ENCODE measurements at regions not wholly inside any gene's neighbourhood (a gene's known extent, or its start where the extent isn't known, plus 50 kb on each side); places are given as distances from the start of the nearest gene placed in this dataset.

DNA sequence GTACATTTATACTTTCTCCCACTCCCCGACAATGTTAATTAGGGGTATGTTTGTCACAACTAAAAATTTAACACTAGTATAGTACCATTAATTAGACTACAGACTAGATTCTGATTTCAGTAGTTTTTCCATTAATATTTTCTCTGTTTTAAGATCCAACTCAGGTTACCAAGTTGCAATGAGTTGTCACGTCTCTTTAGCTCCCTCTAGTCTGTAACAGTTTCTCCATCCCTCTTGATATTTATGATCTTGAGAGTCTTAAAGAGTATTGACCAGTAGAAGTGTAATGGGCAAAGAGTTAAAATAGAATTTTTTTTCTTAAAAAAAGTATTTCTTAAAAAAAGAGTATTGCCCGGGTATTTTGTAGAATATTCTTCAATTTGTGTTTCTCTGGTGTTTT, 598.1 kb downstream of the TBC1D4 start:
- DNase-seq (ENCODE audit: low read depth), result no peak

DNA sequence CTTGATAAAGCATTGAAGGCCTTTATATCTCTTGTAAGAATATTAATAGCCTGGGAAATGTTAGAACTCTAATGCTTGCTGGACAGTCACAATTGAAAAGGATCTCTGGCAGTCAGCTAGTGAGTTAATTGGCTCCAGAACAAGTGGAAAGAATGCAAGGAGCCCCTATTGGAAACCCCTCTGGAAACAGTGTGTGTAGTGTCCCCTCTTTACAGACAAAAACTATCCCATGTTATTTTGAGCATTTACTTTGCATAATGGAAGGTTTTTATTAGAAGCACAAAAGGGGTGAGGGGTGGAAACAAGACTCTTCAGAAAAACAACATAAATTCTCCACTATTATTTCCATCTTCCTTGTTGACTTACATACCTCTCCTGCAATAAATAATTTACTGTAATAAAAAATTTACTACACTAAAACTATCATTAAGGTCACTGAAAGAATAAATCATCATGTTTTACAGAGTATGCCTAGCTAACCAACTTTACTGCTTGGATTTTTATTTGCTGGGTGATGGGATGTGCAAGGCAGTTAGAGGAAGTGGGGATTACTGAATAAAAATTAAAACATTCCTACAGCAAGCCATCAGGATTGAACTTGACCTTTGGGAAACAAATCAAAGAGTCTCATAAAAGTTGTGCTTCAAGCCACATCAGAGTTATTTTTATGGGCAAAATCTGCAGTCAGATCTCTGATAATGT, 610.4 kb downstream of the TBC1D4 start:
- DNase-seq (ENCODE audit: low read depth), result no peak

DNA sequence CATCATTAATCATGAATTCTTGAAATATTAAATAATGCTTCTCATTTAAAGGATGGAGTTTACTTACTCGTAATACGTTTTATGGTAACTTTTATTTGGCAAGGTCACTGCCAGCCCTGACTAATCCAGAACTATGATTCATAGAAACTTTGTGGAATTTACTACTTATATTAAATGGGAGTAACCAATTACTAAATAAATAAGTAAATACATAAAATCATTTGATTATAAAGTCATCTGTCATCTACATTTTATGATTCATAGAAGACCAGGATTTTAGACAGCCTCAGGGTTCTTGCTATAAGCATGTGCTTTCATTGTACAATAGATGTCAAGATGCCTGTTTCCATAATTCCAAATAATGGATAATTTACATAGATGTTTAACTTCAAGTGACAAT, 611.1 kb downstream of the TBC1D4 start:
- DNase-seq (ENCODE audit: low read depth), result no peak

DNA sequence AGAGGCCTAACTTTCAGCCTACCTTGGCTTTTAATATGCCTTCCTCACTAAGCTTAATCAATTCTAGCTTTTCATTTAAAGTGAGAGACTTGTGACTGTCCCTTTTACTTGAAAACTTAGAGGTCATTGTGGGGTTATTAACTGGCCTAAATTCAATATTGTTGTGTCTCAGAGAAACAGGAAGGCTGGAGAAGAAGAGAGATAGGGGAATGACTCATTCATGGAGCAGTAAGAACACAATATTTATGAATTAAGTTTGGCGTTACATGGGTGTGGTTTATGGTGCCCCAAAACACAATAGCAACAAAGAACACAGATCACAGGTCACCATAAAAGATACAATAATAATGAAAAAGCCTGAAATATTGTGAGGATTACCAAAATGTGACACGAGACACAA, 612.1 kb downstream of the TBC1D4 start:
- DNase-seq (ENCODE audit: low read depth), result no peak

DNA sequence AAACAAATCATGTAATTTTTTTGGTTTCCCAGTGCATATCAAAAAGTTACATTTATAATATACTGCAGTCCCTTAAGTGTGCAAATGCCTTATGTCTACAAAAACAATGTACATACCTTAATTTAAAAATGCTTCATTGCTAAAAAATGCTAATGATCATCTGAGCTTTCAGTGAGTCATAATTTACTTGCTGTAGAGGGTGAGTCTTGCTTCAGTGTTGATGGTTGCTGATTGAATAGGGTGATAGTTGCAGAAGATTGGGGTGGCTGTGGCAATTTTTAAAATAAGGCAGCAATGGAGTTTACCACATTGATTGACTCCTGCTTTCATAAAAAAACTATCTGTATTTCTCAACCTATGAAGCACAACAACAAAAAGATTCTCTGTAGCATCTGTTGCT, 613.9 kb downstream of the TBC1D4 start:
- no peak for DNase-seq (ENCODE audit: low read depth)

DNA sequence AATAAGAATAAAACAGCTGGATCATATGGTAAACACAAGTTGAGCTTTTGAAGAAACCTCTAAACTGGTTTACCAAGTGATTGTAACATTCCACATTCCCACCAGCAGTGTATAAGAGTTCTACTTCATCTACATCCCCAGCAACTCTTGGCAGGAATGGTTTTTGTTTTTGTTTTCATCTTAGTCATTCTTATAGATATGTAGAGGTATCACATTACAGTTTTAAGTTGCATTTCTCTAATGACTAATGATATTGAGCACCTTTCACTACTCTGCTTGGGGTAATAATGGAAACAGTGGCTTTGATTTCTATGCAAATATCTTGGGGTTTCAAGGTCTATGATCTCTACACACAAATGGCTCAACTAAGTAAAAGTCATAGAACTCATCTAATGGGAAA, 614.5 kb downstream of the TBC1D4 start:
- no peak for DNase-seq (ENCODE audit: low read depth)

DNA sequence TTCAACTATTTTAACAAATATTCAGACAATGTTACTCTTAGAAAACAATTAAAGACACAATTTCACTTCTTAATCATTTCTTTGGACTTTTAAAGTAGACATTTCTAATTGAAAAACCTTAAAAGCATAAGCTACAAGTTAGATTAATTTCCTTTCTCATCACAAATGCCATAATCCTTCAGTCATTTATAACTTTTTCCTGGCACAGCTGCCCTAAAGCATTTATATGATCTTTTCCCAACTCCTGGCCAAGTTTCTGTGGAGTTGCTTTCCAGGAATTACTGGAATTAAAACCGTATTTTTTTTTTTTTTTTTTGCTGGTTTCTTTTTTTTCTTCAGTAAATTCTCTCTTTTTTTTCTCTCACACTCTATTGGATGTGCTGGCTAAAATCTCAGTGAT, 615.9 kb downstream of the TBC1D4 start:
- peak; percentile 40 for DNase-seq (ENCODE audit: low read depth)

DNA sequence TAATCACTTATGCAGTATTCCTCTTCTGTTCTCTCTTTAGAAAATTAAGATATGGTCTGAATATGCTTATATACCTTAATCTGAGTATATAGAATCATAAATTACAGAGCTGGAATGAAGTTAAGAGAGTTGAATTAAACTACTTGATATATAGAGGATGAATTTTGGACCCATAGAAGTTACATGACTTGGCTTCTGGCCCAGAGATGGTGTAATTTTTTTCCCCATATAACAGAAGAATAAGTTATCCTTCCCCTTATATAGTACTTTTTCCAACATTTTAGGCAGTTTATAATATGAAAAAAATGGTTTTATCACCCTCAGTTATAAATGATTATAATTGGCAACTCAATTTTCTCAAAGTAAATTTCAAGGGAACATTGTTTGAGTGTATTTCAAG, 616.3 kb downstream of the TBC1D4 start:
- DNase-seq (ENCODE audit: low read depth), result no peak

DNA sequence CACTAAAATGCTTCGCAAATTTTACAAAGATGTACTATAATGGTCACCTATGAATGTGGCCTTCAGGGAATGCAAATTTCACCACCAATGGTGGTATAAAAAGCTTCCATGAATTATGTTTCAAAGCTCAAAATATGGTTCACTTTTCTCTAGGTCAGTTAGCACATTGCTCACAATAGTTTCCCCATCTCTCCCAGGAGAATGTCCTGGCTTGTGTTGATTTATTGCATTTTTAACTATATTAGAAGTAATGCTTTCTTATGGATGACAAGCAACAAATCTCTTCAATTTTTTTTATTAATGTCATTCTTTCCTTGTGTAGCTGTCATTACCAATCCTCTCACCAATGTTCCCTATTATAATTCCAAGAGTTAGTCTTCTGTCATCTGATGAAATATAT, 621.2 kb downstream of the TBC1D4 start:
- DNase-seq (ENCODE audit: low read depth), result no peak

DNA sequence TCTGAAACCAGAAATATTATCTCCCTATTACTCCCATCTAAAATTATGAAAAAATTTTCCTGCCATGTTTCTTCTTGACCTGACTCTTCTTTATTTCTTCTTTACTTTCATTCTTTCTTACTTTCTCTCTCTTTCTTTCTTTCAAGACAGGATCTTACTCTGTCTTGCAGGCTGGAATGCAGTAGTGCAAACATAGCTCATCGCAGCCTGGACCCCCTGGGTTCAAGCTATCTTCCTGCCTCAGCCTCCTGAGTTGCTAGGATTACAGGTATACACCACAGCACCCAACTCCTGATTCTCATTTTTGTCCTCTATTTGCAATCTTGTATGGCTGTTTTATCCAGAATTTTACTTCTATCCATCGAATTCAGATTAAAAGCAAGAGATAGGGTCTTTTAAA, 631.1 kb downstream of the TBC1D4 start:
- no peak for DNase-seq (ENCODE audit: low read depth)

DNA sequence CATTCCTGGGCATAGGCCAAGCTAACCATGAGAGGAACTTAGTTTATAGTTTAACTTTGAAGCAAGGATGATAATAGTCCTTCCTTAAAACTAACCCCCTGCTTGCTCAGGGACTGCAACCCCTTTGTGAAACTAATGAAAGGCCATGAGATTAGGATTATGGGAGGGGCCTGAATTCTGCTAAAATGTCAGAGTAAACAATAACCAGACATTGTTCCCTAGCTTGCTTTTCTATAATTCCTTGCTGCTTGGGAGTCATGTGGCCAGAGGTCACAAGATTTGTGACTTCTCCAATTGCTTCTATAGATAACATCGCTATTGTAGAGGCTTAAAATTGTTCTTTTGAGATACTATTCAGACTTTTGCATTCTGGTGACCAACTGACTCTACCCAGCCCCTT, 634.0 kb downstream of the TBC1D4 start:
- no peak for DNase-seq (ENCODE audit: low read depth)

DNA sequence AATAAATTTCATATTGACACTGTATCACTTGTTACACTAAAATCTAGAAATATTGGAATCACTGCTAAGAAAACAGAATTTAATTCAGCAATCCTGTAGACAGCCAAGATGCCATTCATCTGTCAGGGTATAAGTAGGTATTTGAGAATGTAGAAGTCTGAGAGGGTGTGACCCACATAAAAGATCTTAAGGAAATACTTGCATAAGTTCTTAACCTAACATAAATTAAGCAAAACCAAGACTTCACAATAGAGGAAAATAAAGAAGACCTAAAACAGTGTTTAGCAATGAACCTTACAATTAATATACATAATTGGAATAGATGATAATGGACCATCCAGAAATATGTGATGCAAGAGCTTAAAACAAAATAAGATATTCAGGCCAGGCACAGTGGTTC, 636.2 kb downstream of the TBC1D4 start:
- no peak for DNase-seq (ENCODE audit: low read depth)

DNA sequence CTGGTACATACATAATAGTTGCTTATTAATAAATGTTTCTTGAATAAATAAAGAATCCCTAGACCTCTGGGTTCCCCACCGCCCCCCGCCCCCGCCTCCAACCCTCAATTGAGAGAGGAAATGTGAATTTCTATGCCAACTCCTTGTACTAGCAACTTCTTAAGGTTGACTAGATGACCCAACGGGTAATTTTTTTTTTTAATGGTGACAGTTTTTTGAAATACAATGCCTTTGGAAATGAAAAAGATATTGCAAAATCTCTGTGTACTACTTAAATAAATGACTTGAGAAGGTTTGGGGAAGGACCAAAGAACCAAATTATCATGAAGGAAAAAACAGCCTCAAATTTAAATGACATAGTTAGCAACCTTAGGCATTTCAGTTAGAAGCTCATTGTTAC, 640.3 kb downstream of the TBC1D4 start:
- DNase-seq (ENCODE audit: low read depth), result no peak

DNA sequence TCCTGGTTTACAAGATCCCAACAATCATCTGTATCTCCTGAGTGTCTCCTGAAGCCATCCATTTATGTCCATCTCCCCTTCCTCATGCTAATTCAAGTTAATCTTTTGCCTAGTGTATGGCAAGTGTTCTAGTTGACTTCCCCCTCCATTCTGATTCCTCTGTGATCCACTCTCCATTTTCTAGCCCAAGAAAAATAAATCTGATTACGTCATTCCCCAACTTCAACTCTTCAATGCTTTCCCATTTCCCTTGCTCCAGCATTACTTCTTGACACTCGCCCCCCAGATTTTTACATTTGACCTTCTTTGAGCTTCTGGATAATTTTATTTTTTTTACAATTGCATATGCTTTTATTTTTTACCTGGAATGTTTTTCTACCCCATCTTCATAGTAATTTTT, 640.8 kb downstream of the TBC1D4 start:
- DNase-seq (ENCODE audit: low read depth), result no peak

DNA sequence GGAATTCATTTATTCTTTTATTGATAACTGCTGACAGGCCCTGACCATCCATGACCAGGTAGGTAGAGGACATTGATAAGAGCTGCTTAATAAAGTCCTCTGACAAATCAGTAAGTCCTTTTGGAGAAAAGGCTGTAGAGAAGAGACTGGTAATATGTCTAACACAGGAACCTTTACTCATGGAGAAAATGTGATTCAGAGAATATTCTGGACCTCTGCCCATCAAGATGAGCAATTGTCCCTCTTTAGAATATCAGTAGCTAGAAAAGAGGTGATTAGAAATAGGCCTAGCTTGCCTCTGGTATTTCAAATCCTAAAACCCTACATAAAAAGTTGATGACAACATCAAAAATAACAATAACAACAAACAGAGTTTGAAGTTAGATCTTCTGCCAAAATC, 642.3 kb downstream of the TBC1D4 start:
- DNase-seq (ENCODE audit: low read depth), result peak; percentile 35

DNA sequence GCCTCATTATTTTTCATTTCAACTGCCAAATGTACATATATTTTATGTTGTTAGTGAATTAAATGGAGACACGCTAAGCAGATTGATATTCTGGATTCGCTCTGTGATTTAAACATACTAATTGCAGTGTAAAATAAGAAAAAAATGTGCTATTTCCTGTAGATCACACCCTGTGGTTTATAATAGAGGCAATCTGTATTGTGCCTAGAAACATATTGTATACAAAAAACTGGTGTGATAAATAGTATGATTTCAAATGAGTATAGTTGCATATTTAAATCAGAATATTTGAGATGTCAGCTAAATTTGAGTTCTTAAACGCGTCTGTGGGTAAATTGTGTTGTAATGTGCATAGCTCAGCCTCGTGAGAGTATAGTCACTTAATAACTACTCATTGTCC, 643.9 kb downstream of the TBC1D4 start:
- DNase-seq (ENCODE audit: low read depth), result no peak

DNA sequence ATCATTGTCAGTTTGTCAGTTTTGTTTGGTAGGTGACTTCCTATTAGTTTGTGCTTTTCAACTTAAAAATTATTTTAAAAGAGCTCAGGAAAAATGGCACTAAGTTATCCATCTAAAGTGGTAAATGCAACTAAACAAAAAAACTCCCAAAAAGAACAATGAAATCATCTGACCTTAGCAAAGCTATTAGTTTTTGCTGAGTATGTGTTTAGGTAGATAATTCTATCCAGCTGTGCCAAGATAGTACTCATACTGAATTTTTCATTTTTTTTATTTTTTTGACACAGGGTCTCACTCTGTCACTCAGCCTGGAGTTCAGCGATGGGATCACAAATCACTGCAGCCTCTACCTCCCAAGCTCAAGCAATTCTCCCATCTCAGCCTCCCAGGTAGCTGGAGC, 645.3 kb downstream of the TBC1D4 start:
- DNase-seq (ENCODE audit: low read depth), result no peak

DNA sequence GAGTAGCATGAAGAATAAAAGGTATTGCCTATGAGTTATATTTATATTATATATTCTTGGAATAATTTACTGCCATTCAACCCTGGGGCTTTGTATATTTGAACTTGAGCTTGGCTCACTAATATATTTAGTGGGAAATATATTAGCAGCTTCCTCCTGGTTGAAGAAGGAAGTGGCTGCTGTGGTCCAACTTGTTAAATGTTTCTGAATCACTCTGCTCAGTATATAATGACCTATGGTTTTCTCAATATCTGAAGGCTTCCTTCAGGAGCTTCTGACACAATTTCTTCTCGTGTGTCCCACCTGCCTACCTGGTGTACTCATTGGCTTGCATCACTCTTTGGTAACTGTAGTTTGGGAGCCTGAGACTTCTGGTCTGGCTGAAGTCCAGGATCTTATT, 646.4 kb downstream of the TBC1D4 start:
- DNase-seq (ENCODE audit: low read depth), result no peak

DNA sequence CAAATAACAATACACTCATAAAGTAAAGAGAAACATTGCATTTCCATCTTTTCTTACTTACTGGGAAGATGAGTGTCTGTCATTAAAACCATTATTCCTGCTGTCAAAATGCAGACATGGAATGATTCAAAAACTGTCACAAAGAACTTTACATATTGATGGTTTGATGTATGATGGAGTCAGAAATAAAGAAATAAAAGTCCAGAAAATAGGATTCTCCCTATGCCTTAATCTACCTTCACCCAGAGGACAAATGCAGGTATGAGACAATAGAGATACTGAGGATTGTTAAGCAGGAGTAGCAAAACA, 656.1 kb downstream of the TBC1D4 start:
- DNase-seq (ENCODE audit: low read depth), result no peak

DNA sequence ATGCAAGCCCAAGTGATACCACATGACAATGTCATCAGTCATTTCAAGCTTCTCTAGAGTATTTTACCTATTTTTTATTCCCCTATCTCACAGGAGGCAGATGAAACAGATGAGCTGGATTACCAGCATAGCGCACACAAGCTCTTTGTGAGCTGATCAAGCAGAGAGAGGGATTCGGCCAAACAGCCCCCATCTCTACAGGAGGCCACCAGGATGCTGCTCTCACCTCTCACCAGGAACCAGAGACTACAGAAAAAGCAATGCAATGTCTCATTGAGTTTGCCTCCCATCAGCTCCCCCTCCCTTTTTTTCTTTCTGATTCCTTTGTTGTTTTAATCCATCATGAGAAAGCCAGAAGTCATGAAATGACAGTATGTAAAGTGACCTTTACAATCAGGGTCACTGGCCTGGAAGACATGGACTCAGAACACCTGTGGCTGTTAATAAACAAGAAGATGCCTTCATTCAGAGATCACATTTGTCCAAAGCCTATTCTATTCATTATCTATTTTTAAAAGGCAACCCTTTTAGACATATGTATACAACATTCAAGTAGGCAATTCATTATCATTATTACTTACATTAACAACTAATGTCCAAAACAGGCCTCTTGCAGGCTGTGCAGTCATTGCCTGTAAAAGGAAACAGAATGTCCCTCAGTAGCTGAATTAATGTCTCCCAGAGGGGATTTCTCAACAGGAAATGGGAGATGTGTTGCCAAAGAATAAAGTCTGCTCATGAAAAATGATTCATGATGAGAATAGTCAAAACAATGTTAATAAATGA, 656.6 kb downstream of the TBC1D4 start:
- DNase-seq (ENCODE audit: low read depth), result peak; percentile 67

DNA sequence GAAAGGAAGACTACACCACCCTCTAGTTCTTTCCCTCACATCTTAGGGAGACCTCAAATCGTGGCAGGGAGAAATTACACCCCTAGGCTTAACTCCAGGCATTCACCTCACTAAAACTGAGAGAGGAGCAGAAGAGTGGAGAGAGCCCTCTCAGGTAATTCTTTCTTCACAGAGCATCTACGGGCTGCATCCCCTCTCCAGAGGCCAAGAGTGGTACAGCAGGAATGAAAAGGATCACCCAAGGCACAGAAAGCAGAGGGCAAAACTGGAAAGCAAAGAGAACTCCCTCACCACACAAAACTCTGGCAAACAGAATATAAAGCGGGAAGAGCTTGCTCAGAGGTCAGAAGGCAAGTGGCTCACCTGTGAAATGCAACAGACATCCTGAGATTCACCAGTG, 661.2 kb downstream of the TBC1D4 start:
- DNase-seq (ENCODE audit: low read depth), result no peak

DNA sequence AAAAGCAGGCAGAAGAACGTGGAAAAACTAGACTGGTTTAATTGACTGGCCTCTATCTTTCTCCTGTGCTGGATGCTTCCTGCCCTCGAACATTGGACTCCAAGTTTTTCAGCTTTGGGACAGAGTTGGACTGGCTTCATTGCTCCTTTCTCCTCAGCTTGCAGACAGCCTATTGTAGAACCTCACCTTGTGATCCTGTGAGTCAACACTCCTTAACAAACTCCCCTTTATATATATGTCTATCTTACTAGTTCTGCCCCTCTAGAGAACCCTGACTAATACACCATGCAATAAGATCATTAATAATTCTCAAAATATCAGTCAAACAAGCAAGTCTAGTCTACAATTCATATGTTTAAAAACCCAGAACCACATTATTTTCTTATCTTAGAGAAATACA, 662.4 kb downstream of the TBC1D4 start:
- no peak for DNase-seq (ENCODE audit: low read depth)

DNA sequence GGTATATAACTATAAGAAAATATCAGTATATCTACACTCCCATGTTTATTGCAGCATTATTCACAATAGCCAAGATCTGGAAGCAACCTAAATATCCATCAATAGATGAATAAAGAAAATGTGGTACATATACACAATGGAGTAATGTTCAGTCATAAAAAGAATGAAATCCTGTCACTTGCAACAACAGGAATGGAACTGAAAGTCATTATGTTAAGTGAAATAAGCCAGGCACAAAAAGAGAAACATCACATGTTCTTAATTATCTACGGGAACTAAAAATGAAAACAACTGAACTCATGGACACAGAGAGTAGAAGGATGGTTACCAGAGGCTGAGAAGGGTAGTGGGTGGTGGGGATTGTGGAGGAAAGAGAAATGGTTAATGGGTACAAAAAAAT, 665.2 kb downstream of the TBC1D4 start:
- DNase-seq (ENCODE audit: low read depth), result no peak

Data from myocyte (in vitro differentiated cells).